ENCODE measurements at regions not wholly inside any gene's neighbourhood (a gene's known extent, or its start where the extent isn't known, plus 50 kb on each side); places are given as distances from the start of the nearest gene placed in this dataset.

DNA sequence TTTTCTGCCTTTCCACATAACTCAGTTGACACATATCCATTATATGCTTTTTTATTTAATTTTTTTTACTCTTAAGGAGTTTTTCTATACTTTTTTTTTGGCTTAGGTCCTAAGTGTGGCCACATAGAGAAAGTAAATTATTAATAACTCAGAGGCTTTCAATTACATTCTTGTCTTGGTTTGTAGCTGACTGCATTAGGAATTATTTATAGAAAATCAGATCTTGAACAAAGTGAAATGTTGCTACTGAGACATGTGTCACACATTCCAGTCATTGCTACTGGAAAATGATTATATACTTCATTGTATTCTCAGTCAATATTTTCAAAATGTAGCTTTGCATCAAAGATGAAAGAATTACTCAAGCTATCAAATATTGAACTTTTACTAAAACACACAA, 1277.9 kb downstream of the CDY2B start:
- Histone ChIP-seq H4K20me1 (replicated peaks in 1 of 2; ENCODE audit: control insufficient read depth in 1 of 2, insufficient read depth in 2 of 2, low read length in 2 of 2) (no peaks in the 10 kb centered on the region), H3K27ac (ENCODE audit: low read depth, low read length) (no peak overlapping the region), H3K27me3 (replicated peaks in 1 of 4; ENCODE audit: control insufficient read depth in 3 of 4, extremely low read depth in 1 of 4, insufficient read depth in 3 of 4, low read length in 3 of 4) (no peaks in the 10 kb centered on the region), H3K4me3 (ENCODE audit: extremely low read depth in 1 of 4, insufficient read depth in 2 of 4, low read depth in 3 of 4, low read length in 4 of 4) (no peak overlapping the region), H3K36me3 (ENCODE audit: control insufficient read depth in 2 of 4, insufficient read depth in 4 of 4, low read length in 3 of 4) (no peaks in the 10 kb centered on the region), H2AK5ac (ENCODE audit: low read depth, low read length) (no peak overlapping the region), H3K56ac (replicated peaks; ENCODE audit: insufficient read length, low read depth, low read length) (no peak overlapping the region), H4K8ac (ENCODE audit: extremely low read depth, insufficient read depth, low read length) (no peak overlapping the region), H3K79me2 (ENCODE audit: control insufficient read depth in 1 of 2, insufficient read depth in 2 of 2, low read length in 2 of 2) (no peaks in the 10 kb centered on the region), H3K9me3 (ENCODE audit: insufficient read depth in 2 of 2, low read depth in 1 of 2, low read length in 1 of 2) (no peaks in the 10 kb centered on the region), H2BK120ac (replicated peaks; ENCODE audit: low read depth, low read length) (no peak overlapping the region), H2AFZ (ENCODE audit: low read length) (no peak overlapping the region), H3K4me2 (ENCODE audit: insufficient read depth in 1 of 2, low read depth in 2 of 2, low read length in 2 of 2) (no peak overlapping the region), H2BK12ac (ENCODE audit: low read depth, low read length) (no peak overlapping the region), H4K91ac (replicated peaks; ENCODE audit: insufficient read length, low read length) (no peak overlapping the region), H2BK5ac (ENCODE audit: low read depth, low read length) (no peak overlapping the region), H3K79me1 (ENCODE audit: low read depth, low read length) (no peaks in the 10 kb centered on the region), H3K23ac (ENCODE audit: insufficient read length) (no peak overlapping the region), H3K4me1 (replicated peaks in 1 of 4; ENCODE audit: control insufficient read depth in 3 of 4, insufficient read depth in 4 of 4, low read length in 3 of 4) (no peaks in the 10 kb centered on the region), H3K23me2 (ENCODE audit: low read depth, low read length) (no peaks in the 10 kb centered on the region), H4K5ac (ENCODE audit: insufficient read length, low read depth, low read length) (no peak overlapping the region), H2BK15ac (ENCODE audit: low read length) (no peak overlapping the region), H3K14ac (ENCODE audit: insufficient read length) (no peak overlapping the region), H2BK20ac (ENCODE audit: low read length) (no peak overlapping the region), H3K18ac (ENCODE audit: extremely low read depth, low read length) (no peak overlapping the region), H3K4ac (replicated peaks; ENCODE audit: insufficient read length, low read depth, low read length) (no peak overlapping the region), H3K9ac (replicated peaks in 1 of 4; ENCODE audit: extremely low read depth in 1 of 4, low read depth in 3 of 4, low read length in 3 of 4) (no peak overlapping the region)
- DNase-seq (ENCODE audit: low read depth in 1 of 2, low spot score in 2 of 2), result no peak
- FAIRE-seq, result no peak
- ChIA-PET POLR2A (ENCODE audit: partially characterized antibody) (no interaction called here), CTCF (ENCODE audit: partially characterized antibody) (no interaction called here)
- no peak for TF ChIP-seq ASH2L (IDR thresholded peaks at IDR 0.05; ENCODE audit: low read length)
- no peak for TF ChIP-seq CEBPB (IDR thresholded peaks at IDR 0.05; ENCODE audit: low read depth, low read length)
- TF ChIP-seq SUZ12 (IDR thresholded peaks at IDR 0.05; ENCODE audit: low read length), result no peak
- TF ChIP-seq, protein P1, sequence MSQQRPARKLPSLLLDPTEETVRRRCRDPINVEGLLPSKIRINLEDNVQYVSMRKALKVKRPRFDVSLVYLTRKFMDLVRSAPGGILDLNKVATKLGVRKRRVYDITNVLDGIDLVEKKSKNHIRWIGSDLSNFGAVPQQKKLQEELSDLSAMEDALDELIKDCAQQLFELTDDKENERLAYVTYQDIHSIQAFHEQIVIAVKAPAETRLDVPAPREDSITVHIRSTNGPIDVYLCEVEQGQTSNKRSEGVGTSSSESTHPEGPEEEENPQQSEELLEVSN (IDR thresholded peaks at IDR 0.05), result no peak
- no peak for TF ChIP-seq MAFK (IDR thresholded peaks at IDR 0.05; ENCODE audit: low read depth, low read length)
- TF ChIP-seq SIN3A (conservative IDR thresholded peaks at IDR 0.05 in 1 of 2, IDR thresholded peaks at IDR 0.05 in 1 of 2; ENCODE audit: low read depth in 1 of 2, low read length in 2 of 2), result no peak
- TF ChIP-seq PHF8 (conservative IDR thresholded peaks at IDR 0.05; ENCODE audit: low read depth, low read length), result no peak
- TF ChIP-seq EZH2 (IDR thresholded peaks at IDR 0.05; ENCODE audit: low read depth, low read length, severe bottlenecking), result no peak
- TF ChIP-seq POU5F1 (IDR thresholded peaks at IDR 0.05; ENCODE audit: low read depth, low read length), result no peak
- TF ChIP-seq BCL11A (IDR thresholded peaks at IDR 0.05; ENCODE audit: low read depth in 2 of 2, low read length in 2 of 2), result no peak
- TF ChIP-seq SRF (IDR thresholded peaks at IDR 0.05; ENCODE audit: low read depth, low read length), result no peak
- TF ChIP-seq HDAC6 (IDR thresholded peaks at IDR 0.05; ENCODE audit: low read depth, low read length), result no peak
- no peak for TF ChIP-seq SP4 (IDR thresholded peaks at IDR 0.05; ENCODE audit: low read length)
- TF ChIP-seq, protein P2, sequence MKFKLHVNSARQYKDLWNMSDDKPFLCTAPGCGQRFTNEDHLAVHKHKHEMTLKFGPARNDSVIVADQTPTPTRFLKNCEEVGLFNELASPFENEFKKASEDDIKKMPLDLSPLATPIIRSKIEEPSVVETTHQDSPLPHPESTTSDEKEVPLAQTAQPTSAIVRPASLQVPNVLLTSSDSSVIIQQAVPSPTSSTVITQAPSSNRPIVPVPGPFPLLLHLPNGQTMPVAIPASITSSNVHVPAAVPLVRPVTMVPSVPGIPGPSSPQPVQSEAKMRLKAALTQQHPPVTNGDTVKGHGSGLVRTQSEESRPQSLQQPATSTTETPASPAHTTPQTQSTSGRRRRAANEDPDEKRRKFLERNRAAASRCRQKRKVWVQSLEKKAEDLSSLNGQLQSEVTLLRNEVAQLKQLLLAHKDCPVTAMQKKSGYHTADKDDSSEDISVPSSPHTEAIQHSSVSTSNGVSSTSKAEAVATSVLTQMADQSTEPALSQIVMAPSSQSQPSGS (IDR thresholded peaks at IDR 0.05; ENCODE audit: low read length), result no peak
- no peak for TF ChIP-seq CREB1 (IDR thresholded peaks at IDR 0.05)
